ENCODE measurements at regions not wholly inside any gene's neighbourhood (a gene's known extent, or its start where the extent isn't known, plus 50 kb on each side); places are given as distances from the start of the nearest gene placed in this dataset.

- DNase-seq = no peak
These were observed 144.6 kb upstream of the RAI14 start for GRCh38 chr5:34511481-34511880.

DNA sequence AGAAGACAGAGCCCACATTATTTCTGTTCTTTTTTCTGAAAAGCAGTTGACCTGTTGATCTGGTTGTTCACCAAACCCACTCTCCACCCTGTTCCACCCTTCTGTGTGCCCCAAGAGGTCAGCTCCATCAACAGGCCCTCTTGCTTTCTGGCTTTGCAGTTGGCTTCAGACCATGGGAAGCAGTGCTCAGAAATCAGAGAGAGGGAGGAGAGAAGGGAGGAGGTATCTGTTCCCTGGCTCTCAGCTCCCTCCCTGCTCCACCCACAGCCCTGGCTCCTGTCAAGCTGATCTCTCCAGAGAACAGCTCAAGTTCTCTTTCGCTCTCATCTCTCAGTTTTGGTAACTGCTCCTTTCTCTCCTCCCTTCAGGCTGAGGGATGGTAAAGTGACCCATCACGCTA lies 144.2 kb upstream of the RAI14 start:
- no peak for DNase-seq

DNA sequence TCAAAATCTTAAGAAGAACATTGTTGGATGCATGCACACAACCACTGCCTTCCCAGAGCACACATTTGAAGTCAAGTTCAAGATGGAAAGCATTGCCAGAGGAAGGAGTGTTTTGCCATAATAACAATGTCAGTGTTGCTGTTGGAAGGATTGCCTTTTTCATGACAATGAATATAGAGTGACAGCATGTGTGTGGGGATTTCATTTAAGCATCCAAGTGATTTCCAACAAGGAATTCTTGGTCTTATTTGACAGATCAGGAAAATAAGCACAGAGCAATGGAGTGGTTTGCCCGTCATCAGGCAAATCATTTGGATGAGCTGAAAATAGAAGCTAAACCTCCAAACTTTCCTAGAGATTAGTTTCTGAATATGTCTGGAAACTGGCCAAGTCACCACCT lies 140.0 kb upstream of the RAI14 start:
- DNase-seq = no peak

DNA sequence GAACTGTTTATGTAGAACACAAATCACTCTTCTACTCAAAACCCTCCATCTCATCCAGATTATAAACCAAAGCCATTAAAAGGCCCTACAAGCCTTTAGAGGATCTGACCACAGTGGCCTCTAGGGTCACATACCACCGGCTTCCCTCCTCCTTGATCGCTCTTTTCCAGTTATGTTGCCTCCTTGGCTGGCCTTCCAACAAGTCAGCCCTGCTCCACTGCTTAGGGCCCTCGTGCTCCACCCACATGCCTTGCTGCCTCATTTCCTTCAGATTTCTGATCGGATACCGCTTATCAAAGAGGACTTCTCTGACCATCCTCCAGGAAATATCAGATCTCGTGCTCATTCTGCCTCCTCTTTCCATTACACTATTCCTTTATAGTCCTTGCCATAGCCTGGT lies 139.4 kb upstream of the RAI14 start:
- DNase-seq = no peak

DNA sequence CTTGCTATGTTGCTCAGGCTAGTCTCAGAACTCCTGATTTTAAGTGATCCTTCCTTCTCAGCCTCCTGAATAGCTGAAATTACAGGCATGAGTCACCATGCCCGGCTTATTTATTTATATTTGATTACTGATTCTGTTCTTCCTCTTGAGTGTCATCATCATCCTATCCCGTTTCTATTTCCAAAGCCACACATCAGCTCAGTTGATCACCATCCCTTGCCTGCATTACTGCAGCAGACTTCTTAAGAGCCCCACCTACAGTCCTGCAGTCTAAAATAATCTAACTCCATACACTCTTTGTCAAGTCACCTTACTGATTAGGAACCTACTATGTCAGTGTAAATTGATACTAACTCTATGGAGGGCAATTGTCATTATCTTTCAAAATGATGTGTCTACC lies 138.9 kb upstream of the RAI14 start:
- DNase-seq = no peak

GRCh38 chr5:34519489-34520220 lies 136.5 kb upstream of the RAI14 start:
- no peak for DNase-seq

GRCh38 chr5:34521628-34522290 lies 134.4 kb upstream of the RAI14 start:
- no peak for DNase-seq

GRCh38 chr5:34522599-34523386 lies 133.3 kb upstream of the RAI14 start:
- DNase-seq = peak; percentile 42

- no peak for DNase-seq
These were observed 132.8 kb upstream of the RAI14 start for GRCh38 chr5:34523387-34523726.

GRCh38 chr5:34524123-34524522 lies 132.0 kb upstream of the RAI14 start:
- no peak for DNase-seq

GRCh38 chr5:34525761-34526160 lies 130.4 kb upstream of the RAI14 start:
- no peak for DNase-seq

DNA sequence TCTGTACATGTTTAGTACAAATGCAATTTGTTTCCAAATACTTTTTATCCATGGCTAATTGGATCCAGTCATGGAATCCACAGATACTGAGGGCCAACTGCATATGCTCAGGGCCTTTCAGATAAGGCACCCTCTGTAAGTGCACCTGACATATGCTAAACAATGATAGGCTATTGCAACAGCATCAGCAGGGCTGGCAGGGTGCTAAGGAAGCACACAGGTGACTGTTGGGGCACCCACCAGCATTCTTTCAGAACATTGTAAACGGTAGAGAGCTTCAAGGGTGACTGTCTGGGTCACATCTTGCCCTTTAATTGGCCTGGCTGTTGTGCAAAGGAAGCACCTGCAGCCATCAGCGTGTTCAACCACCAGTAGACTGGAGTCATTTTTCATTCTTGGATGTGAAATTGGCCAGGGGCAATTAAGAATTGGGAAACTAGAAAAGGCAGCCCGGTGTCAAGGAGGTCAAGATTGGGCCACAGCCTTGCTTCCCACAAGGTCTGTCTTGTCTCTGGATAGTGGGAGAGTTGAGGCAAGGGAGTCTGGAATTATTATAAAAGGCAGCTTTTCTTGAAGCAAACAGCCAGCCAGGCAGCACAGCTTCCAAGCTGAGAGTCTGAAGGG lies 129.3 kb upstream of the RAI14 start:
- no peak for DNase-seq

DNA sequence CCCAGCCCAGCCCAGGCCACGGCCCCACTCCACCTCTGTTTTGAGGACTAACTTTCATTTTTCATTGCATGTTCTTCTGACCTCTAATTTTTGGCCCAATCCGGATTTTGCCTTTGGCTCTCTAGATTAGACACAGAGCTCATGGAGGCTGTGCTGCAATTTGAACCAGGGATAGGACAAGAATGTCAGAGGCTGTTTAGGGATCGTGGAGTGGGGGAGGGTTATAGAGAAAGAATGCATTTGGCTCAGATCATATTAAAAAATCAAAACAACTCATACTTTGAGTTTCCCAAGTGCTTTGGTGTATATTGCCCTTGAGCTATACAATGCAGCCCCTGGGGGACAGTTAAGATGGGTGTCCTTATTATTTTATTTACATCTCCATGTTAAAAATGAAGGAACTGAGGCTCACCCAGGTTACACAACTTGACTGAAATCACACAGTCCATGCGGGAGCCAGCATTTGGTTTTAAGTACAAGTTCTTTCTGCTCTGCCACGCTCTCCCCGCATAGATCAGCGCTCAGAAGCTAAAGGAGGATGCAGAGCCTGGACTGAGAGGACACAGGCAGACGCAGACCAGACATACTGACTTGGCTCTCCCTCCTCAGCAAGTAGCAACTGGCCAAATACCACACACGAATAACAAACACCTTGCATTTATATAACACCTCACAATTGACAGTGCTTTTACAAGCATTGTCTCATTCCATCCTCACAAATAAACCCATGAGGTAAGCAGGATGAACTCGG lies 126.4 kb upstream of the RAI14 start:
- DNase-seq = no peak

GRCh38 chr5:34530637-34531036 lies 125.5 kb upstream of the RAI14 start:
- DNase-seq = no peak

DNA sequence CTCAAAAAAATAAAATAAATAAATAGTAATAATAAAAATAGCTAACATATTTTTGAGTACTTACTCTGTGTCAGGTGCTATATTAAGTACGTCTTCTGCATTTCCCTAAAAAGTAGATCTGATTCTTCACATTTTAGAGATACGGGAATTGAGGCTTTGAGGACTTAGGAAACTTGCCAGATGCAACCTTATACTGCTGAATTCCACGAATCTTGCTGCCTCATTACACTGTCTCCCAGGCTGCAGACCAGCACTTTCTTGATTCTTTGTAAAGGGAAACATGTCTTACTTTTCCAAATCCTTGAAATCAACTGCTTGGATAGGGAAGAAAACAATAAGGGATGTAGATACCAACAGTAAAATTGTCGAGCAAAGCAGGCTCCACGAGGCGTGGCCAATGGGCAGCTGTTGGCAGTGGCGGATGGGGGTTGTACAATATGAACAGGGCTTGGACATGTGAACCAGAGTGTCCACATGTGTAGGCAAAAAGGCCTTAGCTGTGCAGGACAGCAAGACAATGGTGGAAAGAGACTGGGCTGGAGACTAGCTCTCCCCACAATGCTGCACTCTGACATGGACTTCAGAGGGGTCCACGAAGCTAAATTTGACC lies 124.3 kb upstream of the RAI14 start:
- no peak for DNase-seq

DNA sequence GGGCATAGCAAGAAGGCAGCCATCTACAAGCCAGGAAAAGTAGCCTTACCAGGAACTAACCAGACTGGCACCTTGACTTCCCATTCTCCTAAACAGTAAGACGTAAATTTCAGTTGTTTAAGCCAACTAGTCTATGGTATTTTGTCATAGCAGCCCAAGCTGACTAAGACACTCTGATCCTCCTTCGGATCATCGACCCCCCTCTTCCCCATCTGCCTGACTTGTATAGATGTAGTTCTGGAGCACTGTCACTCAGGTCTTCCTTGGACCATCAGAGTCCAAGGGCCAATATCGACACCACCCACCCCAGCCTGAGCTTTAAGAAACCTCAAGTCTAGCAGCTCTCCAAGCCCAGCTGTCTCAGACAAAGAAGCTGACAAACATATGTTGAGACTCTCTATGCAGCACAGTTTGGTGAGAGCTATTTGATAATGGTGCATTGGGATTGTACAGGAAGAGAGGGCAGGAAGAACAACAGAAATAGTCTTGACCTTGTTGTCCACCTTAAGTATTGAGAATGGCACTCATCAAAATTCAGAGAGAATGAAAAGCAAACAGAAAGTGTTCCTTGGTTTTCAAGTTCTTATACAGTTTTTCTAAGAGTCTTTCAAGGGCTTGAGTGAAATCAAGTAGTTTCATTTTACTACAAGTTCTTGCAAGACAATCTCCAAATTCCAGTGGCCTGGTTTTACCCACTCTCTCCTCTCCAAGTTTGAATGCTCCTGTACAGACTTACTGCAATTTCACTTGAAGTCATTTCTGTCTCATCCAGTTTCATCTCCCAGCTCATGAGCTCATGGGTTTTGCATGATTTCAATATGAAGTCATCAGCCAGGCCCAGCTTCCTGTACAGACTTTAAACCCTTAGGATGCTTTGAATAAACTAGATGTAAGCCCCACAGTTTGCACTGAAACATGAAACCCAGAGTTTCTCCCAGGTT lies 122.3 kb upstream of the RAI14 start:
- no peak for DNase-seq

GRCh38 chr5:34534523-34535103 lies 121.5 kb upstream of the RAI14 start:
- DNase-seq = no peak

DNA sequence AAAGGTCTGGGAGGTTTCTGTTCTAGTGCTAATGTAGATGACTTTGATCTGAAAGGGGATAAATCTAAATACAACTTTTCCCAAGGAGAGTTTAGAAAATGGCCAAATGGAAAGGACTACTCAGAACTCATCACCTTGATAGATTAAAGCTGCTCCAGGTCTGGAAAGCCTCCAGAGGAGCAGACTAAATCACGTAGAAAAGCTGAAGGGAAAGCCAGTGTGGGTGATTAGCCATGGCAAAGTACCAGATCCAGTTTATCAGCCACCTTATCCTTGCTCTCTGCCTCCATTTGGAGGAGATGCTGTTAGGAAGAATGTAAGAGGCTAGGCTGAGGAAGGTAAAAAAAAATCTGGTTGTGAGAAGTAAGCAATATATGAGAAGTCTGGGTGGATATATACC lies 120.7 kb upstream of the RAI14 start:
- no peak for DNase-seq

- no peak for DNase-seq
These were observed 120.0 kb upstream of the RAI14 start for GRCh38 chr5:34535944-34536623.

DNA sequence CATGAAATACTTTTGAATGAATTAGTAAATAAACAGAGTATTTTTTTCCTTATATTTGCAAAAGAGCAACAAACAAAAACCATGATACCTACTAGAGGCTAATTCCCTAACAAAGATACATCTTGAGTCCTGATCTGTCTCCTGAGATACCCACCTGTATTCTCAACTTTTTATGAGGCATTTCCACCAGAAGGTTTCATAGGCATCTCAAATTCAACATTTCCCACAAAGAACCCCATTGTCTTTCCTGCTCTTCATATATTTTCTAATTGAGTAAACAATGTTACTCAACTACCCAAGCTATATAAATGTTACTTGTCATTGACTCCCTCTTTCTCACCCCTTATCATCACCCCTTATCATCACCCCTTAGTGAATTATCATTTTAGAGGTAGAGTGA lies 119.4 kb upstream of the RAI14 start:
- DNase-seq = no peak

Measured in CD4-positive, alpha-beta T cell treated with Interferon gamma for 1 hour (primary cell).